Vagina (tissue), 2 donors: ENCODE measurements at regions not wholly inside any gene's neighbourhood (a gene's known extent, or its start where the extent isn't known, plus 50 kb on each side); places are given as distances from the start of the nearest gene placed in this dataset.

ENCODE experiments used
- POLR2A ChIP-seq, 2 donors: fragments of 450-650 bp; IDR thresholded peaks; one replicate each; pipeline ENCODE4 v1.6.1; 2017; ENCODE audit warnings: antibody characterized with exemption in 2 of 2, mild to moderate bottlenecking in 2 of 2, moderate library complexity in 2 of 2
- TF ChIP-seq, protein P1 (sequence below), 3 experiments: fragments of 450-650 bp in 2 of 3; fragments of 200-600 bp in 1 of 3; sonication (generic) in 1 of 3; IDR thresholded peaks; one replicate each; pipeline ENCODE4 v1.5.1; 2017 to 2019; ENCODE audit warnings: antibody characterized with exemption in 3 of 3, mild to moderate bottlenecking in 2 of 3, moderate library complexity in 2 of 3

DNA sequence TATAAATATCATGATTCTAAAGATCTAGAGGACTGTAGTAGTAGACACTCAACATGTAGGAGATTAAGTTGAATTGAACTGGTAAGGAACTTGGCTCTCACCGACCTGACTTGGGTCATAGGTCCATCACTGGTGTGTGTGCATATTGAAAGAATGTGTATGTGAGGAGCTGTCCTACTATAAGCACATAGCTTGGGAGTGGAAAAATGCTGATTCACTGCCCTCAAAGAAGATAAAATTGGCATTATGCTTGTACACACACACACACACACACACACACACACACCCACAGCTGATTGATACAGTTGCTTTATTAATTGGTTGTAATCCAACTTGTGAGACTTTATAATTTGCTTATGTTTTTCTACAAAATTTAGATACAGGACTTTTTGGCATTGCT is 411.0 kb upstream of the NR2F2 start:
- TF ChIP-seq POLR2A (IDR thresholded peaks at IDR 0.05): no peak
- TF ChIP-seq, protein P1, sequence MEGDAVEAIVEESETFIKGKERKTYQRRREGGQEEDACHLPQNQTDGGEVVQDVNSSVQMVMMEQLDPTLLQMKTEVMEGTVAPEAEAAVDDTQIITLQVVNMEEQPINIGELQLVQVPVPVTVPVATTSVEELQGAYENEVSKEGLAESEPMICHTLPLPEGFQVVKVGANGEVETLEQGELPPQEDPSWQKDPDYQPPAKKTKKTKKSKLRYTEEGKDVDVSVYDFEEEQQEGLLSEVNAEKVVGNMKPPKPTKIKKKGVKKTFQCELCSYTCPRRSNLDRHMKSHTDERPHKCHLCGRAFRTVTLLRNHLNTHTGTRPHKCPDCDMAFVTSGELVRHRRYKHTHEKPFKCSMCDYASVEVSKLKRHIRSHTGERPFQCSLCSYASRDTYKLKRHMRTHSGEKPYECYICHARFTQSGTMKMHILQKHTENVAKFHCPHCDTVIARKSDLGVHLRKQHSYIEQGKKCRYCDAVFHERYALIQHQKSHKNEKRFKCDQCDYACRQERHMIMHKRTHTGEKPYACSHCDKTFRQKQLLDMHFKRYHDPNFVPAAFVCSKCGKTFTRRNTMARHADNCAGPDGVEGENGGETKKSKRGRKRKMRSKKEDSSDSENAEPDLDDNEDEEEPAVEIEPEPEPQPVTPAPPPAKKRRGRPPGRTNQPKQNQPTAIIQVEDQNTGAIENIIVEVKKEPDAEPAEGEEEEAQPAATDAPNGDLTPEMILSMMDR (IDR thresholded peaks at IDR 0.05): no peak
